GM12891 (cell line): ENCODE measurements at regions not wholly inside any gene's neighbourhood (a gene's known extent, or its start where the extent isn't known, plus 50 kb on each side); places are given as distances from the start of the nearest gene placed in this dataset.
"Not testable (repeated sequence)": the region's sequence is repeated elsewhere in the genome, so short reads cannot be mapped to it uniquely, and the experiment has no call there.

Experiments
- DNase-seq: peaks from one replicate; pipeline ENCODE4 v3.0.0; 2011; ENCODE audit warnings: low spot score; ENCODE audit not compliant: insufficient read length
- FAIRE-seq: peaks from 2 replicates; lab custom pipeline; 2011; peaks lifted over from hg19 to GRCh38; lab: Jason Lieb, UNC
- PAX5 ChIP-seq: IDR thresholded peaks from 2 replicates; pipeline ENCODE4 v1.6.1; 2011; ENCODE audit warnings: low read length, moderate library complexity, mild to moderate bottlenecking; ENCODE audit not compliant: insufficient read depth, severe bottlenecking
- POLR2A ChIP-seq: IDR thresholded peaks from 2 replicates; pipeline ENCODE4 v1.6.1; 2011; ENCODE audit warnings: low read depth, low read length, control low read depth
- POLR2AphosphoS5 ChIP-seq: IDR thresholded peaks from 2 replicates; pipeline ENCODE4 v1.6.1; 2011; ENCODE audit warnings: low read depth, low read length, control low read depth
- POU2F2 ChIP-seq: IDR thresholded peaks from 2 replicates; pipeline ENCODE4 v1.6.1; 2011; ENCODE audit warnings: low read depth, mild to moderate bottlenecking, control low read depth, low read length, moderate library complexity
- SPI1 ChIP-seq: IDR thresholded peaks from 2 replicates; pipeline ENCODE4 v1.6.1; 2011; ENCODE audit warnings: low read depth, low read length, control low read depth
- TAF1 ChIP-seq: IDR thresholded peaks from 2 replicates; pipeline ENCODE4 v1.6.1; 2011; ENCODE audit warnings: low read depth, low read length, control low read depth

DNA sequence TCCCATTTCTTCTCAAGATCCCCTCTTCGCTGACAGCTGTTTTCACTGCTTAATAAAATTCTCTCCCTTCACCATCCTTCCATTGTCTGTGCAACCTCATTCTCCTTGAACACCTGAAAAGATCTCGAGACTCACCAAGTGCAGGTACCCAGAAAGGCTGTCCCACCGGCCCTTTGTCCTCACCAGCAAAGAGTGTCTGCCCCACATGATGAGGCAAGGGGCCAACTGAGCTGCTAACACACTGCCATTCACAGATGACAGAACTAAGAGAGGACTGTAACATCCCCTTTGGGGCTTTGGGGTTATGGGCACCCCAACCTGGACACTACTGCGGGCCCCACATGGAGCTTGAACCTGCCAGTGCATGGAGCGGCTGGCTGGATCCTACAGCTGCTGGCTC is 771.4 kb upstream of the MIR17HG start:
- DNase-seq (no peak), FAIRE-seq (no peak)
- TF ChIP-seq POU2F2 (no peak), POLR2AphosphoS5 (no peak), SPI1 (no peak), TAF1 (no peak)

DNA sequence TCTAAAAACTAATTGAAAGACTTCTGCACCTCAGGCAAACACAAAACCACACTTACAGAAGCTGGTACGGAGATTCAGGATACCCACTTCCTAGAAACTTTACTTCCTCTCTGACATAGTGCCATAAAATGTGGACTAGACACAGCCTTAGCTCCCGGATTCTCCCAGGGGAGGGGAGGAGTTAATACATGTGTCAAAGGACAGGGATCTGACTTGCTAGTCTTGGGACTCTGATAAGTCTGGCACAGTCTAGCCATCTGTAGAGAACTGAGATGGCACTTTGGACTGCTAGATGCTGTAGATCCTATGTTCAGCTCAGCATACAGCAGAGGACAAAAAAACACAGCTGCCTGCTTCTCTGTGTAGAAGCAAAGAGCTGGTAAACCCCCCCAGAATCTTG is 769.8 kb upstream of the MIR17HG start:
- no peak for DNase-seq
- no peak for FAIRE-seq
- TF ChIP-seq POU2F2 (no peak), TAF1 (no peak), SPI1 (no peak), POLR2AphosphoS5 (no peak), PAX5 (no peak), POLR2A (no peak)

DNA sequence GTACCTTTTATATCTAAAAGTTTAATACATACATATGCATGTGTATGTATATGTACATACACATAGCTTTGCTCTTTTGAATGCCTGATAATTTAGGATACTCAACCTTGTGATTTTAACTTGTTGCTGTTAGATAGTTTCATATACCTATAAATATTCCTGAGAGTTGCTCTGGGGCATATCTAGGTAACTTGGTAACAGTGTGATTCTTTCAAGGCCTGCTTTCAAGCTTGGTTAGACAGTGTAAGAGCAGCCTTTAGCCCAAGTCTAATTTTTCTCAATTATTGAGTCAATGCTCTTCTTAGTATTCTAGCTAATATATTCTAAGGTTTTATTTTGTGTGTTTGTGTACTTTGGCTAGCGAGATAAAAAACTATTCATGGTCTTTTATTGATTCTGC is 762.1 kb upstream of the MIR17HG start:
- FAIRE-seq (no peak), DNase-seq (no peak)
- TF ChIP-seq PAX5 (no peak), TAF1 (no peak), SPI1 (no peak), POLR2AphosphoS5 (no peak), POU2F2 (no peak), POLR2A (no peak)

DNA sequence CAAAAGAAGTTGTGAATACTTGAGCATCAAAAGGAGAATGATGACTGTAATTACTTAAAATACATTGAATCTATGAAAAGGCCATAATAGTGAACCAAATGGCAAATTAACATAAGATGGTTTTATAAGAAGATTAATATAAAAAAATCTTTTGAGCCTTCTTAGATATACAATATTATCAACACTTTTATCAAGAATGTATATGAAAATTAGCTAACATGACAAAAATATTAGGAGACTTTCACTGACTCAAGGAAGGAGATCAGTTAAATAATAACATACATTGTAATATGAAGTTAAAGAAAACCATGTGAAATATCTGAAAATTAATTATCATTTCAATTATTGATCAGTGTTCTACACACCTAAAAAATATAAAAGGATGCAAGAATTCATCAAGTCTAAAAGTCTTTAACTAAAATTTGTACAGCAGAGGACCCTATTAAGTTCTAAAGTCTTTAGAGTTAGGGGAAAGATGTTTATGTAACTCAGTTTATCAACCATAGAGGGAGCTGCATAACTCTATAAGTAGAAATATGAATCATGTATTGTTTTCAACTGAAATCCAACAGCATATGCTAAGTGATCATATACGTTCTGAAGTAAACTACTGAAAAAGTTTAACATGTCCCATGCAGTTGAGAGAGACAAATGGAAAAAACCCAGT is 756.1 kb upstream of the MIR17HG start:
- TF ChIP-seq PAX5 = no peak
- no peak for TF ChIP-seq POU2F2
- TF ChIP-seq SPI1 = no peak
- no peak for DNase-seq
- no peak for FAIRE-seq

DNA sequence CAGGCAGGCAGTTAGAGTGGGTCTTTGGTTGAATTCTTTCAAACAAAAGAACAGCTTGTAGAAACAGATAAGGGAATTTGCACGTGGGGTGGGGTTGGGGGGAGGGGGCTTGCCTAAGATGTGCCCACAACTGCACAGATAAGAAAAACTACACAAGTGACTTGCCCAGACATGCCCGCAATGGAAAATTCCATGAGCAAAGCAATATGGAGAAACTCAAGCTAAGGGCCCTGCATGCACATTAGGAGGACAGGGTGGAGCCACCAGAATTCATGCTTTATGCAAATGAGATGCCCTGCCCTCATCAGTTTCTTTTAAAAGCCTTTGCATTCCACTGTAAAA is 755.6 kb upstream of the MIR17HG start:
- no peak for FAIRE-seq
- TF ChIP-seq PAX5 (no peak), POLR2AphosphoS5 (no peak)
- no peak for DNase-seq

DNA sequence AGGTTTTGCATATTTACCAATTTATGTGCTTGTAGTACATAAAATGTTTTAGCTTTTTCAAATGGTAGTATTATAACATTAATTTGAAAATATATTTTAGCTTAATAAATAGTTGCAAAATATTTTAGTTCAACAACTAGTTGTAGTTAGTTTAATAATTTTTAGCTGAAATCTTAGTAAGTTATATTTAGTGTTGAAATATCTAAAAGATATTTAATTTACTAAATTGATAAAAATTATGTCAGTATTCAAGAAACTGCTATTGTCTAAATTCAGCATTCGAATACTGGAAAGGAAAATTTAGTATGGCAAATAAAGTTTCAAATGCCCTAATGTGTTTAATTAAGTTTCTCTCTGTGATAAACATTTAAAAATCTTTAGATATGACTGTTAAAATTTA is 754.5 kb upstream of the MIR17HG start:
- no peak for TF ChIP-seq SPI1
- no peak for TF ChIP-seq POU2F2
- TF ChIP-seq PAX5 = no peak
- no peak for TF ChIP-seq POLR2AphosphoS5
- TF ChIP-seq TAF1 = no peak
- TF ChIP-seq POLR2A = no peak
- FAIRE-seq = no peak
- no peak for DNase-seq

DNA sequence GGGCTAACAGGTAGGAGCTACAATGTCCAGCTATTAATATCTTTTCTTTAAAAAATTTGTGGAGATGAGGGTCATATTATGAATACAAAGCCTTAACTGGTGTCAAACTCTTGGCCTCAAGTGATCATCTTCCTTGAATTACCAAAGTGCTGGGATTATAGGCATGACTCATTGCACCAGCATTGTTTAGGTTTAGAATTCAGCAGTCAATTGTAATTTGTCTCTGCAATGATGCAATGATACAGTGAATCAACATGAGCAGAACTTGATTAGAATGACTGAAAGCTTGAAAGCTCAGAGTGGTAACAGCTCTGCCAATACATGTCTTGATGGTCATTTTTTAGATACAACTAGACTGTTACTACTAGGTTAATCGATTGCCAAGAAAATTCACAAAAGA is 752.8 kb upstream of the MIR17HG start:
- FAIRE-seq = no peak
- TF ChIP-seq PAX5 = no peak
- TF ChIP-seq POLR2AphosphoS5 = no peak
- no peak for TF ChIP-seq TAF1
- no peak for DNase-seq

DNA sequence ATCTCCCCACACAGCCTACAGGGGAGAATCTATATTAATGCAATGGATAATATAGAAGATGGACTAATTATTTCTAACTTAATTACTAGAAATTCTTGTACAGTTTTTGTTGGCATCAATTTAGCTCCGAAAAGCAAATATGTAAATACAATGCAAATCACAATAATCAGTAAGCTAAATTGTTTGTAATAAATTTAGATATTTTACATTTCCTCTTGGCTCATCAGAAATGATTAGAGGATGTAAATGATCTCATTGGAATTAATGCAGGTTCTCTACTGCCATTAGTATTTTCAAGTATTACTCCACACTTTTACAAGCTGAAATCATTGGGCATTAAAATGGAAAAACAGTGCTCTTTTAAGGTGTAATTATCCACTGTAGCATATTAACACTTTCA is 741.8 kb upstream of the MIR17HG start:
- no peak for DNase-seq
- FAIRE-seq = no peak

DNA sequence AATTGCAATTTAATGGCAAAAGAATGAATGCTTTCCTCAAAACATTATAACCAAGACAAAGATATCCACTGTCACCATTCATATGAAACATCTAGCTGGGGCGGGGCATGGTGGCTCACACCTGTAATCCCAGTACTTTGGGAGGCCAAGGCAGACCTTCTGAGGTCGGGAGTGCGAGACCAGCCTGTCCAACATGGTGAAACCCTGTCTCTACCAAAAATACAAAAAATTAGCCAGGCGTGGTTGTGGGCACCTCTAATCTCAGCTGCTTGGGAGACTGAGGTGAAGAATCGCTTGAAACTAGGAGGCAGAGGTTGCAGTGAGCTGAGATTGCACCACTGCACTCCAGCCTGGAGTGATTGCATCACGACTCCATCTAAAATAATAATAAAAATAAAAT is 740.6 kb upstream of the MIR17HG start:
- DNase-seq, FAIRE-seq: not testable (repeated sequence)

More for the DNA sequence above, 741.8 kb upstream of the MIR17HG start:
- no peak for TF ChIP-seq PAX5
- TF ChIP-seq TAF1 = no peak
- TF ChIP-seq POLR2AphosphoS5 = no peak

DNA sequence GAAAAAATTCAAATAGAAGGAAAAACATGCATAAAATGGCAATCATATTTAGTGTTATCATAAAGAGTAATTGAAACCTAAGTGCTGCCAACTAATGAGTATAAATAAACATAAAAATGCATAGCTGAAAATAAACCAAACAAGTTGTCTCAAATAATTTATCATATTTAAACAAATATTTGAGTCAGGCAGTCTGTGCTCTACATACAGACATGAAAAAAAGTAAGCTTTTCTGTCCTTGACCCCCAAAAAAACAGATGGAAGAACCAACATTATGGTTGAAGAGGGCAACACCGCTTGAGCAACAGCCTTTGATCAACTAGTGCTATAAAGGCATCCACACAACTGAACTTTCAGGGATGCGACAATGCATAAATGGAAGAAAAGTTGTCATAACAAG is 735.1 kb upstream of the MIR17HG start:
- TF ChIP-seq POU2F2 (no peak), POLR2AphosphoS5 (no peak), POLR2A (no peak), TAF1 (no peak), SPI1 (no peak), PAX5 (no peak)
- no peak for DNase-seq
- FAIRE-seq = no peak

DNA sequence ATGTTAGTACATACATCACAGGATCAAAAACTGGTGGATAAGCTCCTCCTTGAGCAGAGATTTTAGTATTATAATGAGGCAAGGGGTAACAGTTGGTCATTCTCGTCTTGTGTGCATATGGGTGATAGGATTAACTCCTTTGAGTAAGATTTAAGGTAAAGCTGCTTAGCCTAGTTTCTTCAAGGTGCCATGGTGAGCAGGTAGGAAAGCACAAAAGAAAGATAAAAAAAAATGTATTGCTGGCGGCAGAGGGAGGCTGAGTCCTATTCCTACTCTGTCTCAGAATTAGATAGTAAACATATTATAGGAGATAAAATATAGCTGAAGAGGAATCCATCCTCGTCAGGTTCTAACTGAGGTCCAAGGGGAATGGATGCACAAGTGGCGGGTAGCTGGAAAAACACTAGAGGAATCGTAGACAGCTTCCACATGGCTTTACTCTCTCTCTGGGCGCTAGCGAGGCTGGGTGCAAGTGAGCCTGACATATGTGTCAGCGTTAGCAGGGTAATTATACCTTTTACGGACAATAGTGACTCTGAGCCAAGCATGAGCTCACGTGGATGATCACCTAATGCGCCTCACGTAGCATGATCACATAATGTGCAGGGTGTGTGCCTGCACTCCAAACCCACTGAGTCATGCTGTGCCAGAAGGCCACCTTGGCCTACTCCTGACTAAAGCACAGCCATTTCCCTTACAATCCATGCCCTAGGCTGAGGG is 734.3 kb upstream of the MIR17HG start:
- no peak for TF ChIP-seq PAX5
- no peak for TF ChIP-seq TAF1
- no peak for TF ChIP-seq POLR2A
- no peak for TF ChIP-seq SPI1
- no peak for TF ChIP-seq POLR2AphosphoS5
- no peak for TF ChIP-seq POU2F2
- no peak for DNase-seq
- FAIRE-seq = peak; percentile 5
